NT2/D1 (cell line): ENCODE measurements at regions not wholly inside any gene's neighbourhood (a gene's known extent, or its start where the extent isn't known, plus 50 kb on each side); places are given as distances from the start of the nearest gene placed in this dataset.
"Not testable (repeated sequence)": the region's sequence is repeated elsewhere in the genome, so short reads cannot be mapped to it uniquely, and the experiment has no call there.

Experiments
- DNase-seq: peaks from one replicate; pipeline ENCODE4 v3.0.0-alpha.2; 2011; ENCODE audit warnings: low read depth, low spot score
- H3K27me3 ChIP-seq: 2 replicates; pipeline ENCODE4 v1.6.0; 2011; ENCODE audit warnings: mild to moderate bottlenecking; ENCODE audit not compliant: insufficient read length, insufficient read depth
- H3K36me3 ChIP-seq: 2 replicates; pipeline ENCODE4 v1.6.1; 2011; ENCODE audit warnings: mild to moderate bottlenecking, low read length, mixed read lengths; ENCODE audit not compliant: insufficient read depth, insufficient read length
- H3K4me1 ChIP-seq: 2 replicates; pipeline ENCODE4 v1.5.1; 2011; ENCODE audit not compliant: insufficient read depth, insufficient read length
- H3K4me3 ChIP-seq: 2 replicates; pipeline ENCODE4 v1.5.1; 2011; ENCODE audit warnings: low read depth; ENCODE audit not compliant: insufficient read length
- H3K9ac ChIP-seq: 2 replicates; pipeline ENCODE4 v1.6.0; 2011; ENCODE audit warnings: low read depth; ENCODE audit not compliant: insufficient read length
- H3K9me3 ChIP-seq: 2 replicates; pipeline ENCODE4 v1.5.1; 2011; ENCODE audit warnings: mild to moderate bottlenecking, low read length; ENCODE audit not compliant: insufficient read depth
- SUZ12 ChIP-seq: IDR thresholded peaks from 2 replicates; pipeline ENCODE4 v1.6.1; 2011; ENCODE audit not compliant: insufficient read length, insufficient read depth; ENCODE audit errors: extremely low read depth
- YY1 ChIP-seq: IDR thresholded peaks from 2 replicates; pipeline ENCODE4 v1.6.1; 2011; ENCODE audit not compliant: insufficient read length, insufficient read depth
- ZNF274 ChIP-seq: IDR thresholded peaks from 2 replicates; pipeline ENCODE4 v1.6.1; 2011; ENCODE audit warnings: mild to moderate bottlenecking, low read depth, low read length

DNA sequence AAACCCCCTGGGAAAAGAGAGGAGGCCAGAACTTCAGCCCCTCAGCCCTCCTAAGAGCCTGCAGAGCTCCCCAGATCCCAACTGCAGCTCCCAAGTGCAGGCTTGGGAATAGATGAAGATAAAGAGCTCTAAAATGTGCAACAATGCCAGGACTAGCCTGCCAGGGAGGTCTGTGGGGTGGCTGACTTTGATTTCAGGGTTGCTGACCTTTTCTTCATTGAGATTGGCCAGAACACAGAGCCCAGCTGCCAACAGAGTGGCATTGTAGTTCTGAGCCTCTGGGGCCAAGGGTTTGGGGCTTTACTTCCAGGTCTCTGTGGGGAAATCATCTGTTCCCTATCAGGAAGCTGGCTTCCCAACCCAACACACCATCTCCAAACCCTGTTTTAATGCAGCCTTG, 120.6 kb downstream of the COPRS start:
- no peaks in the 10 kb centered on the region for H3K27me3 ChIP-seq
- H3K9me3 ChIP-seq, result no peaks in the 10 kb centered on the region
- no peaks in the 10 kb centered on the region for H3K4me1 ChIP-seq
- no peak for TF ChIP-seq ZNF274
- no peaks in the 10 kb centered on the region for H3K36me3 ChIP-seq
- DNase-seq, result no peak
- H3K9ac ChIP-seq, result no peak overlapping the region
- no peak overlapping the region for H3K4me3 ChIP-seq

DNA sequence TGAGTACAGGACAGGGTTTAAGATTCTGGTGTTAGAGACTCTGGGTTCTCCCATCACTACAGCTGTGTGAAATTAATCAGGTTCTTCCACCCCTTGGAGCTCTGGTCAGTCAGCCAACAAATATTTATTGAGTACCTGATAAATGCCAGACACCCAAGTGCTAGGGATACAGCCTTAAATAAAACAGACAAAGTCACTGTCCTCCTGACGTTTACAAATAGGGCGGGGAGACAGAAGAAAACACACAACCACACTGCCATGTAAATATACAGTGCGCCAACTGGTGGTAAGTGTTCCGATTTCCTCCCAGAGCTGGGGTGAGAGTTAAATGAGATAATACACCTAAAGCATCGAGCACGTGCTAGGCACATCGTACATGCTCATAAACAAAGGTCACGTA, 121.0 kb downstream of the COPRS start:
- no peak overlapping the region for H3K4me3 ChIP-seq
- H3K27me3 ChIP-seq, result no peaks in the 10 kb centered on the region
- no peaks in the 10 kb centered on the region for H3K9me3 ChIP-seq
- H3K9ac ChIP-seq, result no peak overlapping the region
- H3K4me1 ChIP-seq, result no peaks in the 10 kb centered on the region
- no peak for TF ChIP-seq YY1
- no peak for TF ChIP-seq ZNF274
- no peak for TF ChIP-seq SUZ12
- H3K36me3 ChIP-seq, result no peaks in the 10 kb centered on the region
- no peak for DNase-seq

DNA sequence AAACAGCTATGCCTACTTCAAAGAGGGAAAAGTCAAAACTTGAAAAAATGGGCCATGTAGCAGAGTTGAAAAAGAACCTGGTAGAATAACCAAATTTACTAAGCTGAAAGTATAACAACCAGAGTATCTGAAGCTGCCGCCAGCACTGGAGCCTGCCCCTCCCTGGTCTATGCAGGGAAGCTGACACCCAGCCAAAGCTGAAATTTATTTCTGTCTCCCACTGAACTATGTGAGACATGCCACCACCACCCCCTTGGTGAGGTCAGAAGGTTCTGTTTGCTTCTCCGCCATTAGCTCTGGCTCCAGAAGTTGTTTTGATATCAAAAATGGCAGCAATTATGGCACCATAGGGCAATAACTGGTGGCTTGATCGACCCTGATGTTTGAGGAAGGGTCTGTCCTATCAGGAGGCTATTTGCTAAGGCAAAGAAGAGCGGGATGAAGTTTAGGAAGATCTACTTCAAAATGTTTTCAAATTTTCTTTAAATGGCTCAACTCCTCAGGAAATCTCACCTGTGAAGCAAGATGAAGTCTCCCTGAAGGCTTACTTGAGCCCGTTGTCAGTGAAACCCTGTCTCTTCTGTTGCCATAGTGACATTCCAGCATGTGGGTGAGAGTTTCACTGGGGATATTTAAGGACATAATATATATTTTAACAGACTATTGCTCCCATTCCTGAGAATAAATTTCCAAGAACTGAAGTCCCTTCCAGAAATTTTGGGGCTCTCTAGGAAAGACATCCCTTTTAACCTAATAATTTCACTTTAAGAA, 122.0 kb downstream of the COPRS start:
- H3K9ac ChIP-seq, result no peak overlapping the region
- TF ChIP-seq ZNF274, result no peak
- TF ChIP-seq SUZ12, result no peak
- no peak for TF ChIP-seq YY1
- no peaks in the 10 kb centered on the region for H3K4me1 ChIP-seq
- H3K27me3 ChIP-seq, result no peaks in the 10 kb centered on the region
- H3K9me3 ChIP-seq, result no peaks in the 10 kb centered on the region
- no peak overlapping the region for H3K4me3 ChIP-seq
- H3K36me3 ChIP-seq, result no peaks in the 10 kb centered on the region
- no peak for DNase-seq

DNA sequence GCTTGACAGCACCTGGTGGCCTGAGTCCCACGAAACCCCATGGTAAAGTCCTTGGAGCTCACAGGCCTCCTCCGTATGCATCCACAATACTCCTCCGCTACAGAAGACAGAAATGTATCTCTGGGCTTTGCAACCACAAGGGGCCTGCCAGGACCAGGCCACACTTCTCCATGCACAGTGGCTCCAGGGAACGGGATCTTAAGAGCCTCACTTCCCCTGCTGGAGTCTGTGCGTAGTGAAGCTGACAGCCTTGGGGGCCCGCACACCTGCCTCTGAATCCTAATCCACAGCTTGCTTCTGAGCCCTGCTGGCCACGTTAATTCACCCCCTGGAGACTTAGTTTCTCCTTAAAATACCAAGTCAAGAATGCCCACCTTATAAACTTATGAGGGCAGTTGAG, 125.7 kb downstream of the COPRS start:
- TF ChIP-seq ZNF274 (no peak), YY1 (no peak), SUZ12 (no peak)
- Histone ChIP-seq H3K9me3 (no peaks in the 10 kb centered on the region), H3K4me3 (no peak overlapping the region), H3K36me3 (no peaks in the 10 kb centered on the region), H3K27me3 (no peaks in the 10 kb centered on the region), H3K4me1 (peaks cover 2% of the 10 kb centered on the region), H3K9ac (no peak overlapping the region)
- peak; percentile 3 for DNase-seq

DNA sequence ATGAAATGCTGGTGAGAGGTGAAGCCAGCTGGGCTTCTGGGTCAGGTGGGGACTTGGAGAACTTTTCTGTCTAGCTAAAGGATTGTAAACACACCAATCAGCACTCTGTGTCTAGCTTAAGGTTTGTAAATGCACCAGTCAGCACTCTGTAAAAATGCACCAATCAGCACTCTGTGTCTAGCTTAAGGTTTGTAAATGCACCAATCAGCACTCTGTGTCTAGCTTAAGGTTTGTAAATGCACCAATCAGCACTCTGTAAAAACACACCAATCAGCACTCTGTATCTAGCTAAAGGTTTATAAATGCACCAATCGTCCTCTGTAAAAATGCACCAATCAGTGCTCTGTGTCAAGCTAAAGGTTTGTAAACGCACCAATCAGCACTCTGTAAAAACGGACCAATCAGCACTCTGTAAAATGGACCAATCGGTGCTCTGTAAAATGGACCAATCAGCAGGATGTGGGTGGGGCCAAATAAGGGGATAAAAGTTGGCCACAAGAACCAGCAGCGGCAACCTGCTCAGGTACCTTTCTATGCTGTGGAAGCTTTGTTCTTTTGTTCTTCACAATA, 127.4 kb downstream of the COPRS start:
- H3K36me3 ChIP-seq, H3K9ac ChIP-seq, H3K4me3 ChIP-seq, H3K27me3 ChIP-seq, DNase-seq, H3K9me3 ChIP-seq, H3K4me1 ChIP-seq: not testable (repeated sequence)

DNA sequence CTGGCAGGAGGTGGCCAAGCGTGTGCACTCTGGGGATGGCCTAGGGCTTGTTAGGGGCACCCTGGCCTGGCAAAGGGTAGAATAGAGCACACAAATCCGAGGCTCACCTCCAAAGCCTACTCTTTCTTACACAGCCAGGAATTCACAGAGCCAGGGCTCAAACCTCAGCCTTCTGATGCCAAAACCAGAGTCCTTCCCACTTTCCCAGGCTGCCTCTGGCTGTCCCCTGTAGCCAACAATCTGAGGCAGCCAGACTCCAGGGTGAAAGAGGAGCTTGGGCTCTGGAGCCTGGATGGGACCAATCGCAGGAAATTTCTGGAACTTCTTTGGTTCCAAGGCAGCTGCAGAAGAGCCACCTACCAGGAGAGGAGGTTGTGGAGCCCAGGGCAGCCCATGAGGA, 127.9 kb downstream of the COPRS start:
- no peaks in the 10 kb centered on the region for H3K27me3 ChIP-seq
- peaks cover 2% of the 10 kb centered on the region for H3K4me1 ChIP-seq
- H3K9me3 ChIP-seq, result no peaks in the 10 kb centered on the region
- H3K9ac ChIP-seq, result no peak overlapping the region
- H3K4me3 ChIP-seq, result no peak overlapping the region
- TF ChIP-seq SUZ12 (no peak), ZNF274 (no peak), YY1 (no peak)
- no peaks in the 10 kb centered on the region for H3K36me3 ChIP-seq
- DNase-seq, result no peak

DNA sequence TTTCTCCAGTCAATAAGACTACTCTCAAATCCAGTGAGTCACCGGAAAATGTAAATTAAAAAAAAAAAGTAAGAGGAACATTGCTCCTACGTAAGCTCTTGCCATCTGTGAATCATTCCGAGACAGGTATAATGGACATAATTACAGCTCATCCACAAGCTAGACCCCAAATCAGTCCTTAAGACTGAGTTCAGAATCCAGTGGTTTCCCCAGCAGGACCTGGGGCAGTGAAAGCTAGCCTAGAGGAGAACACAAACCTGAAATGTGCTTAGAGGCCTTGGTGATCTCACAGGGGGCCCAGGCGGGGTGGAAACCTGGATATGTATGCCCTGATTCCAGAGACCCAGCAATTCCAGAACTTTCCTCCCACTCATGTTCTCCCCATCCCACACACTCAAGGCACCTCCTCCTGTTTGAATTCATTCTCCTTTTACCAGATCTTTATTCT, 132.0 kb downstream of the COPRS start:
- Histone ChIP-seq H3K9ac (no peak overlapping the region), H3K9me3 (no peaks in the 10 kb centered on the region), H3K4me3 (no peak overlapping the region), H3K4me1 (peaks cover 2% of the 10 kb centered on the region), H3K27me3 (no peaks in the 10 kb centered on the region), H3K36me3 (no peaks in the 10 kb centered on the region)
- no peak for TF ChIP-seq ZNF274
- no peak for TF ChIP-seq YY1
- TF ChIP-seq SUZ12, result no peak
- no peak for DNase-seq

DNA sequence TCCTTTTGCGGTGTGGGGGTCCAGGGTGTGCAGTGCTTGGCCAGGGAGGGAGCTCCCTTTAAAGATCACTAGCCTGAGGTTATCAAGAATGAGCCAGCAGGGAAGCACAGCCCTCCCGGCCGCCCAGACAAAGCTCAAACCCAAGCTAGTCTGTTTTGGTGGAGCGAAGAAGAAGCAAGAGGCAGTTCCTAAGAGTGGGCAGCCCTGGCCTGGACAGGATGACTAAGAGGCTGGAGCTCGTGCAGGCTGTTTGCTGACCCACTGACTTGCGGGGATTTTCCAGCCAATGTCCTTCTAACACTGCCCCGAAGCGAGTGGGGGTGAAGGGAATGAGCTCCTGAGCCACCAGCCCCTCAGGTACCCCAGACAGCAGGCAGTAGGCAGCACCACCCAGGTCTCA, 134.4 kb downstream of the COPRS start:
- H3K9me3 ChIP-seq, result no peaks in the 10 kb centered on the region
- H3K27me3 ChIP-seq, result no peaks in the 10 kb centered on the region
- no peak for TF ChIP-seq SUZ12
- TF ChIP-seq YY1, result no peak
- TF ChIP-seq ZNF274, result no peak
- H3K36me3 ChIP-seq, result no peaks in the 10 kb centered on the region
- no peak overlapping the region for H3K9ac ChIP-seq
- H3K4me1 ChIP-seq, result peaks cover 2% of the 10 kb centered on the region
- H3K4me3 ChIP-seq, result no peak overlapping the region
- no peak for DNase-seq
